ENCODE measurements at regions not wholly inside any gene's neighbourhood (a gene's known extent, or its start where the extent isn't known, plus 50 kb on each side); places are given as distances from the start of the nearest gene placed in this dataset.

DNA sequence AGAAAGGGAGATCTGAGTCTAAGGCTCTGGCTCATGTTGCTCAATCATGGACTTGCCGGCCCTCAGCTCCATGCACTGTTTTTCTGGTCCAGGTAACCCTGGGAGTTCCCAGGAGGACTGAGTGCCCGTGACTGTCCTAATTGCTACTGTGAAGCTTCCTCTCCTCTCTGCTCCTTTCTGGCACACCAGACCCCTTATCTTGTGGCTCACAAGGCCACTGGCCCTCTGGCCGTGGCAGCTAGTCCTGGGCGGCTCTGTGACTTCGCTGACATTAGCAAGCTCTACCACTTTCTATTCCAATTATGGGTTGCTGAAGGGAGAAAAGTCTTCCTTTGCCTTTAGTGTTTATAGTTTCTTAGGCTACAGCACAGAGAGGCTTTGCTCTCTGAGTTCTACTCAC is 380.2 kb downstream of the RWDD3 start:
- no peak overlapping the region for H3K4me3 ChIP-seq (ENCODE audit: control insufficient read depth, low read depth, low read length)
- DNase-seq (ENCODE audit: low read depth): no peak
- TF ChIP-seq, protein P1, sequence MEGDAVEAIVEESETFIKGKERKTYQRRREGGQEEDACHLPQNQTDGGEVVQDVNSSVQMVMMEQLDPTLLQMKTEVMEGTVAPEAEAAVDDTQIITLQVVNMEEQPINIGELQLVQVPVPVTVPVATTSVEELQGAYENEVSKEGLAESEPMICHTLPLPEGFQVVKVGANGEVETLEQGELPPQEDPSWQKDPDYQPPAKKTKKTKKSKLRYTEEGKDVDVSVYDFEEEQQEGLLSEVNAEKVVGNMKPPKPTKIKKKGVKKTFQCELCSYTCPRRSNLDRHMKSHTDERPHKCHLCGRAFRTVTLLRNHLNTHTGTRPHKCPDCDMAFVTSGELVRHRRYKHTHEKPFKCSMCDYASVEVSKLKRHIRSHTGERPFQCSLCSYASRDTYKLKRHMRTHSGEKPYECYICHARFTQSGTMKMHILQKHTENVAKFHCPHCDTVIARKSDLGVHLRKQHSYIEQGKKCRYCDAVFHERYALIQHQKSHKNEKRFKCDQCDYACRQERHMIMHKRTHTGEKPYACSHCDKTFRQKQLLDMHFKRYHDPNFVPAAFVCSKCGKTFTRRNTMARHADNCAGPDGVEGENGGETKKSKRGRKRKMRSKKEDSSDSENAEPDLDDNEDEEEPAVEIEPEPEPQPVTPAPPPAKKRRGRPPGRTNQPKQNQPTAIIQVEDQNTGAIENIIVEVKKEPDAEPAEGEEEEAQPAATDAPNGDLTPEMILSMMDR (conservative IDR thresholded peaks at IDR 0.05; ENCODE audit: control insufficient read depth, insufficient read depth, low read depth, low read length): no peak

DNA sequence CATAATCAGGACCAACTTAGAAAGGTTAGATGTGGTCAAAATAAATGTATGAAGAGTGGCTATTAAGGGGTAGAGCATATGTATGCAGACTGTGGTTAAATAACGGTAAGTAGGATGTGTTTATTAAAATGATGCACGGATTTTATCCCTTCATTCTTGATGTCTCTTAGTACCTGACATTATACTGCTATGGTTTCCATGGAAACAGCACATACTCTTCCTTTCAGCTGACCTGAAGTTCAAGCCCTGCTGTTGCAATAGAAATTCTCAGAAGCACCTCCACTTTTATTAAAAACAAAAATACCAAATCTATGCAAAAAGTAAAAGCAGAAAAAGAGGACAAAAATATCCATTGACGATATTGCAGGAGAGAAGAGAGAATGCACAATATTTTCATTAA is 381.4 kb downstream of the RWDD3 start:
- DNase-seq (ENCODE audit: low read depth): no peak
- no peak overlapping the region for H3K4me3 ChIP-seq (ENCODE audit: control insufficient read depth, low read depth, low read length)
- TF ChIP-seq, protein P1 (conservative IDR thresholded peaks at IDR 0.05; ENCODE audit: control insufficient read depth, insufficient read depth, low read depth, low read length): no peak

DNA sequence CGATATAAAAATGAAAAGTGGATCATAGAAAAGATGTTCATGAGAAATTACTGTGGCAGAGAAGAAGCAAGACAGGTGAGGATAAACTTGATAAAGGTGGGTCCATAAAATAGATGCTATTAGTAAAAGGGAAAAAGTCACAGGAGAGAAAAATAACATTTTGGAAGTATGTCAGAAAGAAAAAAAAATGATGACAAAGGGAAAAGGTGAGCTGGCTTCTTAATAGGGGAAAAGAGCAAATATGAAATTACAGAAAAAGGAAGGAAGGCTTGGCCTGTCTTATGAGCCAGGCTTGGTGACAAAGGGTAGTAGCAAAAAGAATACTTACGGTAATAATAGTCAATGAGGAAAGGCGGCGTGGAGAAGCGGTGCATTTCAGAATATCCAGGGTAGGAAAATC is 386.1 kb downstream of the RWDD3 start:
- no peak for DNase-seq (ENCODE audit: low read depth)
- TF ChIP-seq, protein P1 (conservative IDR thresholded peaks at IDR 0.05; ENCODE audit: control insufficient read depth, insufficient read depth, low read depth, low read length): no peak
- H3K4me3 ChIP-seq (ENCODE audit: control insufficient read depth, low read depth, low read length): no peak overlapping the region

DNA sequence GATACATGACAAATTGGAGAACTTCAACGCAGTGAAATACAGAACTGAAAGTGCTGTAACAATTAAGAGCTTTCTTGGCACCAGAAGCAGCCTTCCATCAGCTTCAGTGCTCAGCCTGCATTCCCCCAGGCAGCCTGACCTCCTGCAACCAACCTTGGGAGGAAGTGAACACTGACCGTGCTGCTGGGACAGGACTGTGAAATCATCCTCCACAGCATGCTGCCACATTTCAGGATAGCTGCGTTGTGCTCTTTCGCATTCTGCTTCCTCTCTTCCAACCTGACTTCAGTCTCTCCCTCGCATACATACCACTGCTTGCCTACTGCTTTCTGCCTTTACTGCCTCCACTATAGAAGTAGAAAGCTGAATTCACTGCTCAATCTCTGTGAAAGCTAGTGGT is 388.6 kb downstream of the RWDD3 start:
- DNase-seq (ENCODE audit: low read depth): no peak
- TF ChIP-seq, protein P1 (conservative IDR thresholded peaks at IDR 0.05; ENCODE audit: control insufficient read depth, insufficient read depth, low read depth, low read length): no peak
- H3K4me3 ChIP-seq (ENCODE audit: control insufficient read depth, low read depth, low read length): no peak overlapping the region

DNA sequence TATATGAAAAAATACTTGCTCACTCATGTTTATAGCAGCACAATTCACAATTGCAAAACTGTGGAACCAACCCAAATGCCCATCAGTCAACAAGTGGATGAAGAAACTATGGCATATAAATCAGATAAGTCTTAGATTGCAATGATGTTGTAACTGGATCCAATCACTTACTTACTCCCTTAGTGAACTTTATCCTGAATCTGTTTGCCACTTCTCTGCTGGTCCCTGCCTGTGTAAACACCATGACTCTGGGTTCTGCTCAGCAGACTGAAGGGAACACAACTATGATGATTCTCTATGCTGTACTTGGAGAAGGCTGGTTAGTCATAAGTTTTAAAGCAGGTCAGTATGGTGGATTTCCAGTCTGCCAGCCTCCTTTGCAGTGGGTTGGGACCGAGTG is 391.2 kb downstream of the RWDD3 start:
- H3K4me3 ChIP-seq (ENCODE audit: control insufficient read depth, low read depth, low read length): no peak overlapping the region
- DNase-seq (ENCODE audit: low read depth): no peak
- TF ChIP-seq, protein P1 (conservative IDR thresholded peaks at IDR 0.05; ENCODE audit: control insufficient read depth, insufficient read depth, low read depth, low read length): no peak

DNA sequence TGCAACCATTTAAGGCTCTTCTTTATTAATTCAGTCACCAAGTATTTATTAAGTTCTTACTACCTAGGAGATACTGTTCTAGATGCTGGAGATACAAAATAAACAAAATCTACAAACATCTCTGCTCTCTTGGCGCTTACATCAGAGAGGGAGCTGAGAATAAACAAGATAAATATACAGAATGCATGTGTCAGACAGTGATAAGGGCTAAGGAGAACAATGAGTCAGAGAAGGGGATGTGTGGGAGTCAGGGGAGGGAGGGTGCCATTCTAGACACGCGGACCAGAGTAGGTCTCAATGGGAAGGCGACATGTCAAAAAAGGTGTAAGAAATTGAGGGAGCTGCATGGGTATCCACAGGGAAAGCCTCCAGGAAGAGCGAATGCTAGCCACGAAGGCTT is 393.2 kb downstream of the RWDD3 start:
- TF ChIP-seq, protein P1 (conservative IDR thresholded peaks at IDR 0.05; ENCODE audit: control insufficient read depth, insufficient read depth, low read depth, low read length): no peak
- no peak overlapping the region for H3K4me3 ChIP-seq (ENCODE audit: control insufficient read depth, low read depth, low read length)
- no peak for DNase-seq (ENCODE audit: low read depth)

DNA sequence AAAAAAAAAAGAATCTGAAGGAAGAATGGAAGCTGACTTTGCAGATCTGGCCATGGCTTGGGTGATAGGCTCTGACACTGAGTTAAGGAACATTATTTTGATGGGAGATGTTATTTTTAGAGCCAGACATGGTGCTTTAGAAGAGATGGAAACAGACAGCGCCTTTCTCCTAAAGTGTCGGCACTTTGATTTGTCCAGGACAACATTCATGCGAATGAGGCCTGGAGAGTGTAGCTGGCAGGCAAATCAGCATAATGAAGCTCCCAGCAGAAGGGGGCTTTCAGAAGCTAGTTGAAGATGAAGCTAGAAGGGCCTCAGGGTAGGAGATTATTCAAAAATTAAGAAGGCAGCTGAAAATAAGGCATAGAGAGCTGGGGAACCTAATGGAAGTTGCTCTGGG is 397.7 kb downstream of the RWDD3 start:
- TF ChIP-seq, protein P1 (conservative IDR thresholded peaks at IDR 0.05; ENCODE audit: control insufficient read depth, insufficient read depth, low read depth, low read length): no peak
- no peak overlapping the region for H3K4me3 ChIP-seq (ENCODE audit: control insufficient read depth, low read depth, low read length)
- no peak for DNase-seq (ENCODE audit: low read depth)

All from fibroblast of mammary gland (primary cell).